ENCODE measurements at regions not wholly inside any gene's neighbourhood (a gene's known extent, or its start where the extent isn't known, plus 50 kb on each side); places are given as distances from the start of the nearest gene placed in this dataset.
"Not testable (repeated sequence)": the region's sequence is repeated elsewhere in the genome, so short reads cannot be mapped to it uniquely, and the experiment has no call there.

GRCh38 chr7:46934198-46934825 is 647.6 kb downstream of the TNS3 start:
- peak; percentile 47 for DNase-seq (ENCODE audit: low read depth)

- DNase-seq (ENCODE audit: low read depth) = no peak
Measured at GRCh38 chr7:46933596-46933995, 648.3 kb downstream of the TNS3 start.

DNA sequence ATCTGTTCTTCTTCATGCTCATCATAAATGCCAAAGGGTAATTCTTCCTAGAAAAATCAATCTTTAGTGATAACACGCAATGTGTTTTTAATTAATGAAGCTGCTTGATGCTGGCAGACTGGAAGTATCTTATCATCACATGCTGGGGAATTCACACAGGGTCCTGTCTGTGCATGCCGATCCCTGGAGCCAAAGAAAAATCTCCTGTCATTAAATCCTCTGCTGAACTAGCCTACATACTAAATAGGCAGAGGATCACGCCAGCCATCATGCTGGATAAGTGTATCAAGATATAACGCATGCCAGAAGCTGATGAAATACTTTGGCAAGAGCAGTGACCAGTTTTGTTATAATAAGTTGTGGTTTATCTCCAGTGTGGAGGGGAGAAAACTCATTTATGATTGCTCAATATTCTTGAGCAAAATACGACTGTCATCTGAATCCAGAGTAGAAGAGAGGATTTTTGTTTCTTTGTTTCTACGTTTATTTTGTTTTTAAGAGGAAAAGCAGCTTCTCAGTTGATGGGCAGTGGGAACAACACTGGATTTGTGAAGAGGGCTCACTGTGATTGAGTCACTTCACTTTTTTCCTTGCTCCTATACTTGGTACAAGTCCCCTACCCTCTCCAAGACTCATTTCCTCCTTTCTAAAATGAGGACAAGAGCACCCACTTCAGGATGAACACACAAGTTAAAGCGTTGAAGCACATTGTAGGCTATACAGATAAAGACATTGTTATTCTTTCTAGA is 649.1 kb downstream of the TNS3 start:
- DNase-seq (ENCODE audit: low read depth) = peak; percentile 88

GRCh38 chr7:46932306-46932675 is 649.6 kb downstream of the TNS3 start:
- no peak for DNase-seq (ENCODE audit: low read depth)

DNA sequence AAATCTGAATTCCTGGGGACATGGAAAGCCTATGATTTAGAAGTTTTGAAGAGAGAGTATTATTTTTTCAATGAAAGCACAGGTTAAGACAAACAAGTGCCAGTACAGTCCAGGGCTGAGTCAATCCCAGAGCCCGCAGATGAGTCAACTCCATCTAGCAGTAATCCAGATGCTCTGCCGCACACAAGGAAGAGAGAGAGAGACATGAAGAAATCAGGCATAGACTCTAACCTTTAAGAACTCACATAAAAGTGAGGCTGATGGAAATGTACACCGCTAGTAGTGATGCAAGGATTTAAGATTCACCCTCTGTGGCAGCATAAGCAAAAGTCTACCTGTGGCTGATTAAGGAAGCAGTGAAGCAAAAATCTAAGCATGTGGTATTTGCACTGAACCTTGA is 651.5 kb downstream of the TNS3 start:
- peak; percentile 95 for DNase-seq (ENCODE audit: low read depth)

DNA sequence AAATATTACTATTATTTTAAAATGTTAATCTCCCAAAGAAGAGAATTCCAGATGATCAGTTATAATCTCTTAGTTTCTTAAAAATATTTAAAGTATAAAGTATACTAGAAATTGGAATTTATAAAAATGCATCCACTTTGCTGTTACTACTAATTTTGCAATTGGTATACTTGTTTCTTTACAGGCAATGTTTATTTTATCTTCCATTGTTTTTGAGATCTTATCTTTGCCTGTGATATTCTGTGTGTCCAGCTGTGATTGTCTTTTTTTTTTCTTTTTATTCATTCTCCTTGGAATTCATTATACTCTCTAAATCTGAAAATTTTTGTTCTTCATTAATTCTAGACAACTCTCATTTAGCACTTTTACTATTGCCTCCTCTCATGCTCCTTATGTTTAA is 652.6 kb downstream of the TNS3 start:
- peak; percentile 10 for DNase-seq (ENCODE audit: low read depth)

GRCh38 chr7:46928719-46929118 is 653.2 kb downstream of the TNS3 start:
- DNase-seq (ENCODE audit: low read depth) = no peak

- DNase-seq (ENCODE audit: low read depth) = no peak
Measured at GRCh38 chr7:46927131-46927810, 654.6 kb downstream of the TNS3 start.

DNA sequence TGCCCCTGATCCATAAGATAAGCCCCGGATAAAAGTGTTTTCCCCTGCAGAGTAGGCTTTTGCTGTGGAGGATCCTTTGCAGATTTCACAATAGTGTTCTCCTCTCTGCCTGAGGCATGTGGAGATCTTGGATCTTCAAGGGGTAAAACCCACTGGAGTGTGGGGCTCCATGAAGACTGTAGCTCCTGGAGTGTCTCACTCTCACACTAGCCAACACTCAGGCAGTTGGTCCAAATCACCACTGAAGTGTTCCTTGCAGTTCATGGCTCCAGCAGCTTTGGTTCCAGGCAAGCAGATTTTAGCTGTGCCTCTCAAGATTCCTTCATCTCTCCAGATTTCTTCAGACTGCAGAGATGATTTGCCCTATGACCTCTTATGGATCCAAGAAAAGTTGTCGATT is 665.3 kb downstream of the TNS3 start:
- no peak for DNase-seq (ENCODE audit: low read depth)

GRCh38 chr7:46912692-46913091 is 669.2 kb downstream of the TNS3 start:
- no peak for DNase-seq (ENCODE audit: low read depth)

GRCh38 chr7:46909601-46910051 is 672.3 kb downstream of the TNS3 start:
- peak; percentile 91 for DNase-seq (ENCODE audit: low read depth)

GRCh38 chr7:46908770-46909169 is 673.1 kb downstream of the TNS3 start:
- DNase-seq (ENCODE audit: low read depth) = peak; percentile 93

GRCh38 chr7:46904523-46904922 is 677.4 kb downstream of the TNS3 start:
- not testable (repeated sequence) for DNase-seq (ENCODE audit: low read depth)

- no peak for DNase-seq (ENCODE audit: low read depth)
Measured at GRCh38 chr7:46902463-46902862, 679.4 kb downstream of the TNS3 start.

GRCh38 chr7:46900312-46901263 is 681.3 kb downstream of the TNS3 start:
- DNase-seq (ENCODE audit: low read depth) = peak; percentile 2

GRCh38 chr7:46897381-46897780 is 684.5 kb downstream of the TNS3 start:
- no peak for DNase-seq (ENCODE audit: low read depth)

DNA sequence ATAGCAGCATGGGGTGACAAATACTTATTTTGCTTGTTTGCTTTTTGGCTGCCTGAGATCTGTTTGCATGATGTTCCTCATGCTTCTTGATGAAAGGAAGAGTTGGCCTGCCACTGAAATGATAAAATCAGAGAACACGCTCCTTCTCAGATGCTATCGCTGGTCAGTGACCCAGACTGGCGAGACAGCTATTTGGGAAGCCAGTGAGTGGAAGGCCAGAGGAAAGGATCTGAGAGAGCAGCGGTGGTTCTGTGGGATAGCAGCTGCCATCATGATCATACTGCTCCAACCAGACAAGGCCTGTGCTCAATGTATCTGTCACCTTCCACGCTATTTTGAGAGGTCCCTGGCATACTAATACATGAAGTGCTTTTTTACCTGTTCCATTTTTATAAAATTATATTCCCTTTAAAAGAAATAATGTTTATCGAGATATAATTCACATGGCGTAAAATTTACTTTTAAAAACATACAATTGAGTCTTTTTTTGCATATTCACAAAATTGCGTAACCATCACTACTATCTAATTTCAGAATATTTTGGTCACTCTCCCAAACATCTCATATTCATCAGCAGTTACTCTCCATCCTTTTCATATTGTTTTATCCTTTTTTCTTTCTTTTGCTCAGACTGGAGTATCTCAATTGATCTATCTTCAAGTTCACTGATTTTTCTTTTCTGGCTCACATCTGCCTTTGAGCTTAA is 695.1 kb downstream of the TNS3 start:
- no peak for DNase-seq (ENCODE audit: low read depth)

- DNase-seq (ENCODE audit: low read depth) = no peak
Measured at GRCh38 chr7:46885167-46885566, 696.7 kb downstream of the TNS3 start.

- peak; percentile 35 for DNase-seq (ENCODE audit: low read depth)
Measured at GRCh38 chr7:46881507-46882127, 700.3 kb downstream of the TNS3 start.

DNA sequence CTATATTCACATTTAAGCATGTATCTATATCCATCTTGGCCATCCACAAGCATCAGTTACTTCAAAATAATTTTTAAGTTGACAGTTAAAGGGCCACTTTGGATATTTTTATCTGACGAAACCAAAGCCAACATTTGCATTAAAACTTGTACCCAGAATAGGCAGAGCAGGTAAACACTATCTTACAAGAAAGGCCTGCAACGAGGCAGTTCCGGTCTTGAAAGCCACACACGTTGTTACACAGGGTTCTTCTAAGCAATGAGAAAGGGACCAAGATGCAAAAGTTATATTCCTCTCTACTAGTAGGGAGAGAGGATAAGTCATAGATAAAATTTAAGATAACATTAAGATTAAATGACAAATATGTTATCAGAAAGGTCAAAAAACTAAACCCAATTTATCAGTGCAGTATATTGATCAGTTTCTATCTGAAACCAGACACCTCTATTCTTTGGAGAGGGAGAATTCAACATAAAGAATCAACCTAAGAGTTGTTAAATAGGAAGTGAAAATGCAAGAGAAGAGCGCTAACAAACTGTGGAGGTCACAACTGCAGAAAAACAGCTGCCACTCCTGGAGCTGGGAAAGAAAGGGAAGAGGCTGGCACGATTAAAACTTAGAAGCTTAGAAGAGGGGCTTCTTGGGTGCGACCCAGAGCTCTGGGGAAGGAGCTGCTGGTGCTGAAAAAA is 701.3 kb downstream of the TNS3 start:
- no peak for DNase-seq (ENCODE audit: low read depth)
